8988T (cell line): ENCODE measurements at regions not wholly inside any gene's neighbourhood (a gene's known extent, or its start where the extent isn't known, plus 50 kb on each side); places are given as distances from the start of the nearest gene placed in this dataset.
"Not testable (repeated sequence)": the region's sequence is repeated elsewhere in the genome, so short reads cannot be mapped to it uniquely, and the experiment has no call there.

Source experiments
- DNase-seq: peaks from one replicate; pipeline ENCODE4 v3.0.0; 2011

GRCh38 chr16:59573528-59574271 lies 839.6 kb upstream of the GOT2 start:
- no peak for DNase-seq

- DNase-seq = no peak
Observed at GRCh38 chr16:59567496-59567895, 833.4 kb upstream of the GOT2 start.

GRCh38 chr16:59566446-59566845 lies 832.3 kb upstream of the GOT2 start:
- no peak for DNase-seq

- DNase-seq = no peak
Observed at GRCh38 chr16:59558679-59559078, 824.6 kb upstream of the GOT2 start.

- no peak for DNase-seq
Observed at GRCh38 chr16:59552164-59552563, 818.0 kb upstream of the GOT2 start.

GRCh38 chr16:59545721-59546120 lies 811.6 kb upstream of the GOT2 start:
- DNase-seq = no peak

- DNase-seq = no peak
Observed at GRCh38 chr16:59543641-59544040, 809.5 kb upstream of the GOT2 start.

GRCh38 chr16:59540621-59541020 lies 806.5 kb upstream of the GOT2 start:
- DNase-seq = no peak

- no peak for DNase-seq
Observed at GRCh38 chr16:59535298-59535697, 801.2 kb upstream of the GOT2 start.

GRCh38 chr16:59527206-59527997 lies 793.3 kb upstream of the GOT2 start:
- DNase-seq = no peak

GRCh38 chr16:59522826-59523225 lies 788.7 kb upstream of the GOT2 start:
- no peak for DNase-seq

- DNase-seq = not testable (repeated sequence)
Observed at GRCh38 chr16:59518721-59519120, 784.6 kb upstream of the GOT2 start.

GRCh38 chr16:59514651-59515050 lies 780.5 kb upstream of the GOT2 start:
- no peak for DNase-seq

- no peak for DNase-seq
Observed at GRCh38 chr16:59510008-59510424, 775.9 kb upstream of the GOT2 start.

- DNase-seq = no peak
Observed at GRCh38 chr16:59500601-59501000, 766.5 kb upstream of the GOT2 start.

- DNase-seq = no peak
Observed at GRCh38 chr16:59487067-59487466, 753.0 kb upstream of the GOT2 start.

GRCh38 chr16:59484833-59485516 lies 750.9 kb upstream of the GOT2 start:
- DNase-seq = no peak

GRCh38 chr16:59478838-59479237 lies 744.7 kb upstream of the GOT2 start:
- no peak for DNase-seq

- no peak for DNase-seq
Observed at GRCh38 chr16:59470556-59470955, 736.4 kb upstream of the GOT2 start.

GRCh38 chr16:59469266-59469665 lies 735.1 kb upstream of the GOT2 start:
- no peak for DNase-seq

- DNase-seq = no peak
Observed at GRCh38 chr16:59463776-59464175, 729.7 kb upstream of the GOT2 start.

- DNase-seq = no peak
Observed at GRCh38 chr16:59459806-59460205, 725.7 kb upstream of the GOT2 start.

GRCh38 chr16:59455497-59455896 lies 721.4 kb upstream of the GOT2 start:
- DNase-seq = no peak

GRCh38 chr16:59450513-59450912 lies 716.4 kb upstream of the GOT2 start:
- DNase-seq = not testable (repeated sequence)
